ENCODE measurements at regions not wholly inside any gene's neighbourhood (a gene's known extent, or its start where the extent isn't known, plus 50 kb on each side); places are given as distances from the start of the nearest gene placed in this dataset.
A peak's percentile ranks its signal among the peaks of the same experiment; 100 is the strongest.

GRCh38 chr20:40508821-40509220, 180.2 kb downstream of the MAFB start (continued):
- TF ChIP-seq ZNF266 (tag by site-specific recombination; IDR thresholded peaks at IDR 0.05; ENCODE audit: low read depth) (no peak), OSR2 (tag by site-specific recombination; IDR thresholded peaks at IDR 0.05) (no peak), KLF7 (tag by site-specific recombination; IDR thresholded peaks at IDR 0.05; ENCODE audit: borderline replicate concordance) (no peak), ZFP37 (tag by site-specific recombination; IDR thresholded peaks at IDR 0.05) (no peak), ZNF37A (tag by site-specific recombination; IDR thresholded peaks at IDR 0.05) (no peak), ZNF354C (tag by site-specific recombination; IDR thresholded peaks at IDR 0.05; ENCODE audit: borderline replicate concordance, low read depth) (no peak), ZFP3 (tag by site-specific recombination; IDR thresholded peaks at IDR 0.05; ENCODE audit: low read depth) (no peak), ZNF571 (tag by site-specific recombination; IDR thresholded peaks at IDR 0.05) (no peak), AEBP2 (tag by site-specific recombination; IDR thresholded peaks at IDR 0.05; ENCODE audit: borderline replicate concordance) (no peak)

GRCh38 chr20:40506537-40506939, 182.5 kb downstream of the MAFB start:
- H3K9me3 ChIP-seq (ENCODE audit: control insufficient read depth, insufficient read depth, low read depth, low read length) = no peaks in the 10 kb centered on the region
- H3K4me1 ChIP-seq (ENCODE audit: control insufficient read depth, insufficient read depth, low read length) = no peaks in the 10 kb centered on the region
- POLR2A ChIA-PET = no interaction called here
- H3K36me3 ChIP-seq (ENCODE audit: control insufficient read depth in 2 of 2, insufficient read depth in 1 of 2, low read length in 2 of 2) = no peaks in the 10 kb centered on the region
- no peak overlapping the region for H3K27ac ChIP-seq (ENCODE audit: extremely low read depth, low read depth, low read length)
- no peak overlapping the region for H3K4me3 ChIP-seq (ENCODE audit: low read depth, low read length)
- CTCF ChIA-PET = interaction anchor here (1.7 kb wide), 1 partner anchor 235 kb away, joined by 4 read pairs; no protein-coding TSS in a partner anchor
- TF ChIP-seq ZNF302 (tag by site-specific recombination; IDR thresholded peaks at IDR 0.05; ENCODE audit: low read depth) = no peak
- TF ChIP-seq ZBTB20 (tag by site-specific recombination; IDR thresholded peaks at IDR 0.05) = peak; percentile 15; the same call in 1 of the 2 replicates
- TF ChIP-seq ZBTB7A (tag by site-specific recombination; IDR thresholded peaks at IDR 0.05; ENCODE audit: low read depth) = no peak
- no peak for TF ChIP-seq FEZF1 (tag by site-specific recombination; IDR thresholded peaks at IDR 0.05)
- no peak for TF ChIP-seq EGR2 (tag by site-specific recombination; IDR thresholded peaks at IDR 0.05; ENCODE audit: low read depth)
- TF ChIP-seq ZNF791 (tag by site-specific recombination; IDR thresholded peaks at IDR 0.05) = no peak
- TF ChIP-seq ZNF521 (tag by site-specific recombination; IDR thresholded peaks at IDR 0.05) = no peak
- TF ChIP-seq ZIC2 (tag by site-specific recombination; IDR thresholded peaks at IDR 0.05) = peak; percentile 96
- no peak for TF ChIP-seq ZNF184 (tag by site-specific recombination; IDR thresholded peaks at IDR 0.05)
- no peak for TF ChIP-seq ZSCAN23 (tag by site-specific recombination; IDR thresholded peaks at IDR 0.05)
- TF ChIP-seq SP7 (tag by site-specific recombination; IDR thresholded peaks at IDR 0.05) = 0 out of 2 replicates have a peak, but pooled peaks have one; percentile 14
- peak; percentile 31; the same call in 1 of the 2 replicates for TF ChIP-seq ZBTB44 (tag by site-specific recombination; IDR thresholded peaks at IDR 0.05)
- TF ChIP-seq ZNF660 (tag by site-specific recombination; IDR thresholded peaks at IDR 0.05) = peak; percentile 67; the same call in 1 of the 2 replicates
- no peak for TF ChIP-seq ZNF645 (tag by site-specific recombination; IDR thresholded peaks at IDR 0.05)
- TF ChIP-seq ZNF37A (tag by site-specific recombination; IDR thresholded peaks at IDR 0.05) = no peak
- TF ChIP-seq ZNF114 (tag by site-specific recombination; IDR thresholded peaks at IDR 0.05) = no peak
- TF ChIP-seq ZNF621 (tag by site-specific recombination; IDR thresholded peaks at IDR 0.05) = no peak
- no peak for TF ChIP-seq GLIS2 (tag by site-specific recombination; IDR thresholded peaks at IDR 0.05)
- no peak for TF ChIP-seq MZF1 (tag by site-specific recombination; IDR thresholded peaks at IDR 0.05; ENCODE audit: borderline replicate concordance)
- TF ChIP-seq GFI1B (tag by site-specific recombination; IDR thresholded peaks at IDR 0.05) = no peak
- no peak for TF ChIP-seq ZSCAN4 (tag by site-specific recombination; IDR thresholded peaks at IDR 0.05)
- no peak for TF ChIP-seq ZNF416 (tag by site-specific recombination; IDR thresholded peaks at IDR 0.05)
- TF ChIP-seq ZNF398 (tag by site-specific recombination; IDR thresholded peaks at IDR 0.05) = peak; percentile 75
- no peak for TF ChIP-seq ZNF544 (tag by site-specific recombination; IDR thresholded peaks at IDR 0.05)
- TF ChIP-seq SP3 (tag by site-specific recombination; IDR thresholded peaks at IDR 0.05) = no peak

All from HEK293 (cell line).